Mucosa of descending colon (tissue), 3 donors: ENCODE measurements at regions not wholly inside any gene's neighbourhood (a gene's known extent, or its start where the extent isn't known, plus 50 kb on each side); places are given as distances from the start of the nearest gene placed in this dataset.

ENCODE experiments used
- ATAC-seq: fragments of 200-7000 bp; cut with Tn5 transposase; one replicate; pipeline ENCODE4 v1.9.1; 2020; ENCODE audit warnings: mild to moderate bottlenecking, moderate library complexity
- DNase-seq, 3 donors: peaks; one replicate each; pipeline ENCODE4 v3.0.0-alpha.2; 2020
- H3K36me3 ChIP-seq: fragments of 200-600 bp; one replicate; pipeline ENCODE4 v1.8.0; 2021; ENCODE audit warnings: low read depth, mild to moderate bottlenecking
- H3K4me1 ChIP-seq: fragments of 200-600 bp; one replicate; pipeline ENCODE4 v1.8.0; 2021; ENCODE audit warnings: low read depth, mild to moderate bottlenecking
- H3K4me3 ChIP-seq: fragments of 200-600 bp; one replicate; pipeline ENCODE4 v1.8.0; 2021; ENCODE audit warnings: mild to moderate bottlenecking
- H3K9me3 ChIP-seq: fragments of 200-600 bp; one replicate; pipeline ENCODE4 v1.8.0; 2021; ENCODE audit warnings: mild to moderate bottlenecking
- CTCF ChIP-seq: fragments of 200-600 bp; IDR thresholded peaks from one replicate; pipeline ENCODE4 v1.8.0; 2022; ENCODE audit warnings: antibody characterized with exemption, mild to moderate bottlenecking
- intact Hi-C, 2 donors: fragments of 100-400 bp; cut with DNase I in 1 of 2; cut with micrococcal nuclease in 1 of 2; formaldehyde crosslinking; loops; one replicate each; pipeline versions ENCODE4 v1.11.0 to v1.11.1; 2022; cut with DNase I, micrococcal nuclease
- donor health status: DM: no; HTN: no; CAD: no; lungs with moderate emphysema.
- donor health status: DM: no; HTN: no; CAD: no.
- donor health status: DM: no; HTN: yes; CAD: no.

- intact Hi-C loops: no loop called here
- ATAC-seq (no peak), DNase-seq (no peak)
- TF ChIP-seq CTCF: no peak
- Histone ChIP-seq H3K4me3 (no peak overlapping the region), H3K4me1 (no peaks in the 10 kb centered on the region), H3K9me3 (no peaks in the 10 kb centered on the region), H3K36me3 (no peaks in the 10 kb centered on the region)
Measured at GRCh38 chr3:70899816-70900215, 587.4 kb upstream of the MDFIC2 start.

- no peak for ATAC-seq
Measured at GRCh38 chr3:70890020-70890394, 577.6 kb upstream of the MDFIC2 start.

GRCh38 chr3:70889162-70890019, 577.0 kb upstream of the MDFIC2 start:
- no peak for ATAC-seq
- H3K4me3 ChIP-seq: no peak overlapping the region
- DNase-seq: no peak
- intact Hi-C loops: no loop called here
- TF ChIP-seq CTCF: no peak
- H3K9me3 ChIP-seq: no peaks in the 10 kb centered on the region
- H3K36me3 ChIP-seq: no peaks in the 10 kb centered on the region
- H3K4me1 ChIP-seq: no peaks in the 10 kb centered on the region

More at GRCh38 chr3:70890020-70890394, 577.6 kb upstream of the MDFIC2 start:
- no peaks in the 10 kb centered on the region for H3K36me3 ChIP-seq
- no peaks in the 10 kb centered on the region for H3K9me3 ChIP-seq
- TF ChIP-seq CTCF: no peak
- no peaks in the 10 kb centered on the region for H3K4me1 ChIP-seq
- H3K4me3 ChIP-seq: no peak overlapping the region
- no peak for DNase-seq
- intact Hi-C loops: no loop called here

GRCh38 chr3:70885636-70886035, 573.2 kb upstream of the MDFIC2 start:
- no peak for ATAC-seq
- no peak overlapping the region for H3K4me3 ChIP-seq
- no peaks in the 10 kb centered on the region for H3K36me3 ChIP-seq
- DNase-seq: no peak
- no peaks in the 10 kb centered on the region for H3K9me3 ChIP-seq
- no peak for TF ChIP-seq CTCF
- H3K4me1 ChIP-seq: no peaks in the 10 kb centered on the region
- intact Hi-C loops: no loop called here

GRCh38 chr3:70882104-70882503, 569.7 kb upstream of the MDFIC2 start:
- TF ChIP-seq CTCF: no peak
- Histone ChIP-seq H3K4me3 (no peak overlapping the region), H3K36me3 (no peaks in the 10 kb centered on the region), H3K4me1 (no peaks in the 10 kb centered on the region), H3K9me3 (no peaks in the 10 kb centered on the region)
- intact Hi-C loops: no loop called here
- DNase-seq (no peak), ATAC-seq (no peak)
